Mesodermal cell (in vitro differentiated cells): ENCODE measurements at regions not wholly inside any gene's neighbourhood (a gene's known extent, or its start where the extent isn't known, plus 50 kb on each side); places are given as distances from the start of the nearest gene placed in this dataset.
A peak's percentile ranks its signal among the peaks of the same experiment; 100 is the strongest.

Experiments
- H3K27ac ChIP-seq: 2 replicates; pipeline ENCODE4 v1.7.0; 2013; ENCODE audit warnings: mild to moderate bottlenecking, low read depth, low read length, moderate library complexity; ENCODE audit not compliant: severe bottlenecking
- H3K36me3 ChIP-seq: 2 replicates; pipeline ENCODE4 v1.7.1; 2013; ENCODE audit warnings: mild to moderate bottlenecking, low read length, moderate library complexity; ENCODE audit not compliant: control insufficient read depth, insufficient read depth
- H3K4me1 ChIP-seq: one replicate; pipeline ENCODE4 v1.7.1; 2013; ENCODE audit warnings: mild to moderate bottlenecking, low read length; ENCODE audit not compliant: insufficient read depth, control insufficient read depth, poor library complexity, severe bottlenecking
- H3K4me3 ChIP-seq: 2 replicates; pipeline ENCODE4 v1.7.0; 2013; ENCODE audit warnings: low read length, control low read depth, mild to moderate bottlenecking; ENCODE audit not compliant: insufficient read depth, poor library complexity, severe bottlenecking; ENCODE audit errors: extremely low read depth
- H3K9me3 ChIP-seq: 2 replicates; pipeline ENCODE4 v1.7.1; 2013; ENCODE audit warnings: mild to moderate bottlenecking, low read length, moderate library complexity; ENCODE audit not compliant: control insufficient read depth
- WGBS, 2 experiments: methylation state at CpG; one replicate each; pipeline ENCODE4 v1.1.5; 2013; ENCODE audit warnings: missing lambda C conversion rate in 2 of 2; ENCODE audit not compliant: insufficient coverage in 2 of 2; 5-methylcytosine and 5-hydroxymethylcytosine counted together

DNA sequence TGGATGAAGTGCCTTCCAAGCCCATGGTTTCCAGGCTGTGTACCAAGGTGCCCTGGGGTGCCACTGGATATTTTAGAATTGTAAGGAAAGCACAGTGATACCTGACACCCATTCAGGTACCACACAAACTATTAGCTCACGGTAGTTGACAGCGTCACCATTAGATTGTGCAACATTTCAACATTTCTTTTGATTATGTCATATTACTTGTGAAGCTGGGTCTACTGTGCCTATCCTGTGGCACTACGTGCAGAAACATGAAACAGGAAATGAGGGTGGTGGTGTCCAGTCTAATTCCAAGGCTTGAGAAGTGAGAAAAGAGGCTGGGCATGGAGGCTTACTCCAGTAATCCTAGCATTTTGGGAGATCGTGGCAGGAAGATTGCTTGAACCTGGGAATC, 75.5 kb upstream of the CPM start:
- Histone ChIP-seq H3K27ac (no peak overlapping the region), H3K9me3 (no peaks in the 10 kb centered on the region), H3K36me3 (no peaks in the 10 kb centered on the region), H3K4me1 (peaks cover 14% of the 10 kb centered on the region), H3K4me3 (no peak overlapping the region)
- WGBS, 2 experiments, result 100% methylated on average over 1 to 2 of the region's 4 CpGs

DNA sequence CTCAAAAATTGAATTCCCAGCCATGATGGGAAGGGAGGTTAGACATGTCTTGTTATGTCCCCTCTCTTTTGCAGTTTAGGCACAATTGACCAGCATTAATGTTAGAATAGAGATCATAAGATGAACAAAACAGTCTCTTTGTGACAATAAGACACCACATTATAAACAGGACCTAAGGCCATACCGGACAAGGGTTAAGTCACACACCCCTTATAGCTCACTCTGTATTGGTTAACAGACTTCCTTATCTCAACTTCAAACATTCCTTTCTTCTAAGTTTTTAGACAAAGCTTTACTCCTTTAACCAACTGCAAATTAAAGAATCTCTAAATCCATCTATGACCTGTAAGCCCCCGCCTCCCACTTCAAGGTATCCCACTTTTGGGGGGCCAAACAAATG, 81.1 kb upstream of the CPM start:
- 97 to 100% methylated on average over 1 to 2 of the region's 2 CpGs for WGBS, 2 experiments
- H3K4me1 ChIP-seq, result no peaks in the 10 kb centered on the region
- no peaks in the 10 kb centered on the region for H3K36me3 ChIP-seq
- no peaks in the 10 kb centered on the region for H3K9me3 ChIP-seq
- H3K4me3 ChIP-seq, result no peak overlapping the region
- H3K27ac ChIP-seq, result no peak overlapping the region

DNA sequence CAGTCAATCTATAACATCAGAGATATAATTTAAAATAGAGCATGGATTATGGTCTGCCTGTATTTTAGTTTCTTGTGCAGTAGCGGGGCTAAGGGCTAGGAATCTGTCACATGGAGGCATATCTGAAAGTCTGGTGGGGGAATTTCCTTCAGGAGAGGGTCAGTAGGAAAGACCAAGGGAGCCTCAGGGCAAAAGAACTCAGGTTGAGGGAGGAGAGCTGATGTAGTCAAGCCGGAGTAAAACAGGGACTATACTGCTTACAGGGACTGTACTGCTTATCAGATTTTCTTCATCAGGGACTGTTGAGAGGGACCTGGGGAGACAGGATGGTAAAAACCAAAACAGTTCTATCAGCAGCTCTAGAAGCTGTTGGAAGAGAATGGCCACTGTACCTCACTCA, 82.0 kb upstream of the CPM start:
- H3K9me3 ChIP-seq, result no peaks in the 10 kb centered on the region
- H3K36me3 ChIP-seq, result no peaks in the 10 kb centered on the region
- H3K27ac ChIP-seq, result no peak overlapping the region
- no peak overlapping the region for H3K4me3 ChIP-seq
- 75 to 79% methylated on average over 2 of the region's 2 CpGs for WGBS, 2 experiments
- no peaks in the 10 kb centered on the region for H3K4me1 ChIP-seq

DNA sequence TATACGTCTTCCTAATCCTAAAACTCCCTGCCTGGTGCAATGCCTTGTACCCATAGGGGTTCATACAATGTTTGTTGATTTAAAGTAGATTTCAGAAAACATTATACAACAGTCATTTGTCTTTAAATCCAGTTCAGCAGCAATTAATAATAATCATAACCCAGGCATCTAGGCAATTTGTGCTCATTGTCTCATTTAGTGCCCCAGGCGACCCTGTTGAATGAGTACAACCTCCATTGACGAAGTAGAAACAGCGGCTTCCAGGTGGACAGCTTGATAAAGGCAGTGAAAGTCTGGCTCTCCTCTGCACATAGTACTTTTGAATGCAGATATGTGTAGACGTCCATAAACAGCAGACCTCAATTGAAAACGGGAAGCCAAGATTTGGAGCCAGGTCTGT, 82.9 kb upstream of the CPM start:
- Histone ChIP-seq H3K4me3 (no peak overlapping the region), H3K36me3 (no peaks in the 10 kb centered on the region), H3K4me1 (no peaks in the 10 kb centered on the region), H3K9me3 (no peaks in the 10 kb centered on the region), H3K27ac (no peak overlapping the region)
- WGBS, 2 experiments, result 68 to 86% methylated on average over 4 to 5 of the region's 6 CpGs

DNA sequence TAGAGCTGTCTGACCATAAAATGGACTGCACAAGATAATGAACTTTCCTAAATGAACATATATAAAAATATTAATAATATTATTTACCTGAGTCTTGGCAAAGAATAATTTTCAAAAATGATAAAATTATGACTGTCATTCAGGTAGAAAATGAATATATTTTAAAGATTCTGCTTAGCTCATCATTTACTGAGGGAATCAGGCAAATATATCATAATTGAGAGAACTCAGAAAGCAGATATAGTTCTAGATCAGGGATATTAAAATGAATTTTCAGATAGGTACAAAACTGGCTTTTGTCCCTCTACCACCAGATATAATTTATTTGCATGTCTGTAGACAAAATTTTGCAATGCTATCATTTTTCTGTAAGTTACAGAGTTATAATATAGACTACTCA, 86.1 kb upstream of the CPM start:
- Histone ChIP-seq H3K9me3 (no peaks in the 10 kb centered on the region), H3K4me1 (no peaks in the 10 kb centered on the region), H3K4me3 (no peak overlapping the region), H3K36me3 (no peaks in the 10 kb centered on the region), H3K27ac (no peak overlapping the region)

DNA sequence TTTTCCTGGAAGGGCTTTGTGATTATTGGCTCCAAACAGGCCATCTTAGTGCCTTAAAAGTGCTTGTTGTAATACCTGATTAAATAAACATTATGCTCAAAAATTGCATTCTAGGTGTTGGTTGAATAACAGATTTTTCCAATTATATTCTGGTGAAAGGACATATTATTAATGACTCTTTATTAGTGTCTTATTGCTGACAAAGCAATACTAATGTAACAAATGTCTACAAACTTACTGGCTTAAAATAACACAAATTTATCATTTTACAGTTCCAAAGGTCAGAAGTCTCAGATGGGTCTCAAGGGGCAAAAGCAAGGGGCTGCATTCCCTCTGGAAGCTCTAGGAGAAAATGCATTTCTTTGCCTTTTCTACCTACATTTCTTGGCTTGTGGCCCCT, 86.9 kb upstream of the CPM start:
- Histone ChIP-seq H3K9me3 (no peaks in the 10 kb centered on the region), H3K27ac (no peak overlapping the region), H3K4me3 (no peak overlapping the region), H3K36me3 (no peaks in the 10 kb centered on the region), H3K4me1 (peaks cover 3% of the 10 kb centered on the region)

DNA sequence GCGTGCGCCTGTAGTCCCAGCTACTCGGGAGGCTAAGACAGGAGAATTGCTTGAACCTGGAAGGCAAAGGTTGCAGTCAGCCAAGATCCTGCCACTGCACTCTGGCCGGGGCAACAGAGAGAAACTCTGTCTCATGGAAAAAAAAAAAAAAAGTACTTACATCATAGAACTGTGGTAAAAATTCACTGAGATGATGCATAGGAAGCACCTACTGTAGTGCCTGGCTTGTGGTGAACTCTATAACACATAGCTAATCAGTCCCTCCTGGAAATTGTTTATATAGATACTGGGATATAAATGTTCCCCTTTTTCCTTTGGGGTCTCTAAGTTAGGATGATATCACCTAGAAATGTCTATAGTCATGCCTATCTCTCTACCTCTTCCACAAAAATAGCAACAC, 89.7 kb upstream of the CPM start:
- no peak overlapping the region for H3K4me3 ChIP-seq
- H3K36me3 ChIP-seq, result no peaks in the 10 kb centered on the region
- 88 to 96% methylated on average over 3 to 4 of the region's 4 CpGs for WGBS, 2 experiments
- H3K4me1 ChIP-seq, result peaks cover 3% of the 10 kb centered on the region
- H3K27ac ChIP-seq, result no peak overlapping the region
- peaks cover 4% of the 10 kb centered on the region for H3K9me3 ChIP-seq

DNA sequence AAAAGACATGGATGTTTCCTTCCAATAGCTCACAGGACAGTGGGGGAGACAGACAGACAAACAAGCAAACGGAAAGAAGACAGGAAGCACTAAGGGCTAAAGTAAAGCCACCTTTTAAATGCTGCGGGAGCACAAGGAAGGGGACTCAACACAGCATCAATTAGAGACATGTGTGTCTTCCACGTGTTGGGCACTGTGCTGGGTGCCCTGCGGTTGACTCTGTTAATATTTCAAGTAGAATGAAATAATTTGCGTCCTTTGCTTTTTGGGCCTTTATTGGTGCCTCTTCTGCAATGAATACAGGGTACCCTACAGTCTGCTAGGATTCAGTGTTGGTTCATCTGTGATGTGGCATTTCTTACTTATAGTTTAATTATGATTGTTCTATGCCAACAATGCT, 90.9 kb upstream of the CPM start:
- no peak overlapping the region for H3K4me3 ChIP-seq
- no peaks in the 10 kb centered on the region for H3K36me3 ChIP-seq
- peaks cover 4% of the 10 kb centered on the region for H3K9me3 ChIP-seq
- WGBS, 2 experiments, result 87 to 89% methylated on average over 4 to 5 of the region's 5 CpGs
- H3K4me1 ChIP-seq, result peaks cover 12% of the 10 kb centered on the region
- H3K27ac ChIP-seq, result no peak overlapping the region

DNA sequence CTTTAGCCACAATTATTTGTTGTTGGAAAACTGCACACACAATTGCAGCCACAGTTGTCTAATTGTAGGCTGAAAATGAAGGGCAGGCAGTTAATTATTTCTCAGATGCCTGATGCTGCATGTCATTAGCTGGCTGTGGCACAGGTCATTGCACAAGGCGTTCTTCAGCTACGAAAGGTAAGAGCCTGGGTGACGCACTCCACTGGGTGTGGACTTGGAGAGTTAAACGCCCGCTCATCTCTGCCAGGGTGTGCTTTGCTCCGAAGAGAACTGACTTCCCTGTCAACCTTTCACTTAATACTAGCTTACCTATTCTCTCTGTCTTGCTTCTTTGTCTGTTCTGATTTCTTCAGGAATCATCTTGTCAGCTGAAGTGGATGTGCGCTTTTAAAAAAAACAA, 91.4 kb upstream of the CPM start:
- no peak overlapping the region for H3K27ac ChIP-seq
- WGBS, 2 experiments, result 95 to 98% methylated on average over 6 of the region's 7 CpGs
- H3K4me3 ChIP-seq, result no peak overlapping the region
- peaks cover 15% of the 10 kb centered on the region for H3K4me1 ChIP-seq
- H3K36me3 ChIP-seq, result no peaks in the 10 kb centered on the region
- H3K9me3 ChIP-seq, result peaks cover 4% of the 10 kb centered on the region

DNA sequence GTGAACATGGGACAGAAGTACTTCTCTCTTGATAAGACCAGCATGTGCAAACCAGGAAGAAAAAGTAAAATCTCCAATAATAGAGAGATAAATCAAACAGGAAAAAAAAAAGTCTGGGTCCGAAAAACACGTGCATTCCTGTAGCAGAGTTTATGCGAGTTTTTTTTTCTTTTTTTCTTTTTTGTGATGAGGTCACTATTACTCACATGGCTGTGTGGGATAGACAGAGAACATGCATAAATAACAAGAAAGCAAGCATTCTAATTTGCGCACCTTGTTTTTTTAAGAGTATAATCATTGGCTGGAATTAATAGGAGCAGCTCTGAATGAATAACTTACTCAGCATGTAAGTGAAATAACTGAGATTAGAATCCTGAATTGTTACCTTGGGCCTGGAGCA, 91.9 kb upstream of the CPM start:
- H3K36me3 ChIP-seq, result no peaks in the 10 kb centered on the region
- no peak overlapping the region for H3K27ac ChIP-seq
- 100% methylated on average over 1 of the region's 4 CpGs; no CpG with 5 or more reads in 1 of the 2 experiments for WGBS, 2 experiments
- peaks cover 15% of the 10 kb centered on the region for H3K4me1 ChIP-seq
- H3K4me3 ChIP-seq, result no peak overlapping the region
- peaks cover 4% of the 10 kb centered on the region for H3K9me3 ChIP-seq

DNA sequence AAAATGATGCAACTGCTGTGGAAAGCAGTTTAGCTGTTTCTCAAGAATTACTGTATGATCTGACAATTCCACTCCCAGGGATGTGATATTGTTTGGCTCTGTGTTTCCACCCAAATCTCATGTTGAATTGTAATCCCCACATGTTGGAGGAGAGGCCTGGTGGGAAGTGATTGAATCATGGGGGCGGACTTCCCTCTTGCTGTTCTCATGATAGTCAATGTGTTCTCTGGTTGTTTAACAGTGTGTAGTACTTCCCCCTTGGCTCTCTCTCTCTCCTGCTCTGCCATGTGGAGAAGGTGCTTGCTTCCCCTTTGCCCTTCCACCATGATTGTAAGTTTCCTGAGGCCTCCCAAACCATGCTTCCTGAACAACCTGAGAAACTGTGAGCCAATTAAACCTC, 93.4 kb upstream of the CPM start:
- no peak overlapping the region for H3K4me3 ChIP-seq
- 83% methylated on average over 1 of the region's 1 CpG; no CpG with 5 or more reads in 1 of the 2 experiments for WGBS, 2 experiments
- H3K36me3 ChIP-seq, result no peaks in the 10 kb centered on the region
- peaks cover 15% of the 10 kb centered on the region for H3K4me1 ChIP-seq
- H3K27ac ChIP-seq, result no peak overlapping the region
- H3K9me3 ChIP-seq, result peaks cover 4% of the 10 kb centered on the region

DNA sequence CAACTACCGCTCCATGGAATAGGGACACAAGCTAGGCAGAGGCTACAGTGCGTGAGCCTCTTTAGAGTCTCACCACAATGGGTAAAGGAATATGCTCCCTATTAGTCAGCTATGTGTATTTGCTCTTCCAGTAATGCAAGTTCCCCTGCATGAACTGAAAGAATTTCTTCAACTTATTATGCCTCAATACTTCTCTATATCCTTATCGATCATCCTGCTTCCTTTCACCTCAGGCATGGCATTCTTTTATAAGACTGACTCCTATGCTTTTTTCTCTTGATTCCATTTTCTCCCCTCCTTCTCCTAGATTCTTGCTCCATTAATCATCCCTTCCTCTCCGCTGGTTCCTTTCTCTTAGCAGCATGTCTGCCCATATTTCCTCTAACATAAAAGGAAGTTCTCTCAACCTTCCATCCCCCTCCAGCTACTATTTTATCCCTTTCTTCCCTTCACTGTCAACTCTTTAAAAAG, 94.5 kb upstream of the CPM start:
- WGBS, 2 experiments, result 71 to 75% methylated on average over 4 of the region's 4 CpGs
- H3K4me1 ChIP-seq, result peaks cover 15% of the 10 kb centered on the region
- peak overlapping the region; percentile 17 for H3K27ac ChIP-seq
- no peak overlapping the region for H3K4me3 ChIP-seq
- no peaks in the 10 kb centered on the region for H3K36me3 ChIP-seq
- peaks cover 4% of the 10 kb centered on the region for H3K9me3 ChIP-seq
